GM12891 (cell line): ENCODE measurements at regions not wholly inside any gene's neighbourhood (a gene's known extent, or its start where the extent isn't known, plus 50 kb on each side); places are given as distances from the start of the nearest gene placed in this dataset.

Experiments
- POLR2A ChIP-seq: IDR thresholded peaks from 2 replicates; pipeline ENCODE4 v1.6.1; 2011; ENCODE audit warnings: low read depth, low read length, control low read depth
- POLR2AphosphoS5 ChIP-seq: IDR thresholded peaks from 2 replicates; pipeline ENCODE4 v1.6.1; 2011; ENCODE audit warnings: low read depth, low read length, control low read depth
- SPI1 ChIP-seq: IDR thresholded peaks from 2 replicates; pipeline ENCODE4 v1.6.1; 2011; ENCODE audit warnings: low read depth, low read length, control low read depth
- TAF1 ChIP-seq: IDR thresholded peaks from 2 replicates; pipeline ENCODE4 v1.6.1; 2011; ENCODE audit warnings: low read depth, low read length, control low read depth

DNA sequence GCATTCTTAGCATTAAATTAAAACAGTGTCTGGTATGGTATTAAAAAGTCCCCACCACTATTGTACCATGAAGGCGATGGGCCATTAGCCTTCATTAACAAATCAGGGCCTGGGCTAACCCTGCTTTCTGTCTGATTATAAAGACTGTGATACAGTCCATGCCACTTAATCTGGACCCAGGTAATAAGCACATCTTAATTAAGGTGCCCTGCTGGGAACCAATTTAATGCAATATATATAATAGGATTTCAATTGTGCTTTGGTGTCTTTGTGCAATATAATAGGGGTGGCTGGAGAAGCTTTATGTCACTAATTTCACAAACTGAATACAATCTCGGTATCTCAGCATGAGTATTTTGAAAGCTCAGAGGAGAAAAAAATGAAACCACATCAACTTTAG lies 64.4 kb upstream of the CDH8 start:
- TF ChIP-seq POLR2A, result no peak
- TF ChIP-seq TAF1, result no peak
- TF ChIP-seq POLR2AphosphoS5, result no peak
- no peak for TF ChIP-seq SPI1
